ENCODE measurements at regions not wholly inside any gene's neighbourhood (a gene's known extent, or its start where the extent isn't known, plus 50 kb on each side); places are given as distances from the start of the nearest gene placed in this dataset.

- TF ChIP-seq CTCF (IDR thresholded peaks at IDR 0.05 in 2 of 3, conservative IDR thresholded peaks at IDR 0.05 in 1 of 3; ENCODE audit: borderline replicate concordance in 1 of 3, insufficient read depth in 1 of 3, low read depth in 2 of 3, low read length in 2 of 3) = no peak
- TF ChIP-seq MAX (IDR thresholded peaks at IDR 0.05) = no peak
These were observed 188.0 kb downstream of the CAND1 start for GRCh38 chr12:67457136-67457535.
